ENCODE measurements at regions not wholly inside any gene's neighbourhood (a gene's known extent, or its start where the extent isn't known, plus 50 kb on each side); places are given as distances from the start of the nearest gene placed in this dataset.

GRCh38 chrX:13208281-13208935 lies 111.4 kb downstream of the ATXN3L start:
- Histone ChIP-seq H3K27ac (ENCODE audit: insufficient read depth, low read length, poor library complexity, severe bottlenecking) (no peak overlapping the region), H3K9me3 (ENCODE audit: control insufficient read depth, low read length) (no peaks in the 10 kb centered on the region)
- DNase-seq: no peak

GRCh38 chrX:13203271-13203670 lies 116.6 kb downstream of the ATXN3L start:
- Histone ChIP-seq H3K4me3 (ENCODE audit: insufficient read depth, low read depth, low read length, poor library complexity, severe bottlenecking) (no peak overlapping the region), H3K9me3 (ENCODE audit: control insufficient read depth, low read length) (no peaks in the 10 kb centered on the region), H3K4me1 (ENCODE audit: control insufficient read depth, insufficient read depth, low read length, poor library complexity, severe bottlenecking) (no peaks in the 10 kb centered on the region), H3K27ac (ENCODE audit: insufficient read depth, low read length, poor library complexity, severe bottlenecking) (no peak overlapping the region), H3K27me3 (replicated peaks; ENCODE audit: control insufficient read depth, insufficient read depth, low read length, poor library complexity, severe bottlenecking) (peaks cover 7% of the 10 kb centered on the region), H3K36me3 (ENCODE audit: control insufficient read depth, insufficient read depth, low read length) (no peaks in the 10 kb centered on the region)
- no peak for DNase-seq

More at GRCh38 chrX:13208281-13208935, 111.4 kb downstream of the ATXN3L start:
- no peaks in the 10 kb centered on the region for H3K36me3 ChIP-seq (ENCODE audit: control insufficient read depth, insufficient read depth, low read length)
- H3K27me3 ChIP-seq (replicated peaks; ENCODE audit: control insufficient read depth, insufficient read depth, low read length, poor library complexity, severe bottlenecking): no peaks in the 10 kb centered on the region
- no peaks in the 10 kb centered on the region for H3K4me1 ChIP-seq (ENCODE audit: control insufficient read depth, insufficient read depth, low read length, poor library complexity, severe bottlenecking)
- no peak overlapping the region for H3K4me3 ChIP-seq (ENCODE audit: insufficient read depth, low read depth, low read length, poor library complexity, severe bottlenecking)

GRCh38 chrX:13201605-13202219 lies 118.1 kb downstream of the ATXN3L start:
- H3K36me3 ChIP-seq (ENCODE audit: control insufficient read depth, insufficient read depth, low read length): no peaks in the 10 kb centered on the region
- H3K27ac ChIP-seq (ENCODE audit: insufficient read depth, low read length, poor library complexity, severe bottlenecking): no peak overlapping the region
- H3K4me3 ChIP-seq (ENCODE audit: insufficient read depth, low read depth, low read length, poor library complexity, severe bottlenecking): no peak overlapping the region
- no peaks in the 10 kb centered on the region for H3K4me1 ChIP-seq (ENCODE audit: control insufficient read depth, insufficient read depth, low read length, poor library complexity, severe bottlenecking)
- no peak for DNase-seq
- no peaks in the 10 kb centered on the region for H3K9me3 ChIP-seq (ENCODE audit: control insufficient read depth, low read length)
- H3K27me3 ChIP-seq (replicated peaks; ENCODE audit: control insufficient read depth, insufficient read depth, low read length, poor library complexity, severe bottlenecking): peaks cover 7% of the 10 kb centered on the region

- no peak overlapping the region for H3K4me3 ChIP-seq (ENCODE audit: insufficient read depth, low read depth, low read length, poor library complexity, severe bottlenecking)
- no peaks in the 10 kb centered on the region for H3K4me1 ChIP-seq (ENCODE audit: control insufficient read depth, insufficient read depth, low read length, poor library complexity, severe bottlenecking)
- DNase-seq: no peak
- H3K36me3 ChIP-seq (ENCODE audit: control insufficient read depth, insufficient read depth, low read length): no peaks in the 10 kb centered on the region
- H3K9me3 ChIP-seq (ENCODE audit: control insufficient read depth, low read length): no peaks in the 10 kb centered on the region
- H3K27me3 ChIP-seq (replicated peaks; ENCODE audit: control insufficient read depth, insufficient read depth, low read length, poor library complexity, severe bottlenecking): peaks cover 7% of the 10 kb centered on the region
- H3K27ac ChIP-seq (ENCODE audit: insufficient read depth, low read length, poor library complexity, severe bottlenecking): no peak overlapping the region
Observed at GRCh38 chrX:13200398-13200797, 119.5 kb downstream of the ATXN3L start.

- Histone ChIP-seq H3K27ac (ENCODE audit: insufficient read depth, low read length, poor library complexity, severe bottlenecking) (no peak overlapping the region), H3K36me3 (ENCODE audit: control insufficient read depth, insufficient read depth, low read length) (no peaks in the 10 kb centered on the region), H3K9me3 (ENCODE audit: control insufficient read depth, low read length) (no peaks in the 10 kb centered on the region), H3K27me3 (replicated peaks; ENCODE audit: control insufficient read depth, insufficient read depth, low read length, poor library complexity, severe bottlenecking) (peaks cover 7% of the 10 kb centered on the region), H3K4me3 (ENCODE audit: insufficient read depth, low read depth, low read length, poor library complexity, severe bottlenecking) (no peak overlapping the region), H3K4me1 (ENCODE audit: control insufficient read depth, insufficient read depth, low read length, poor library complexity, severe bottlenecking) (no peaks in the 10 kb centered on the region)
- no peak for DNase-seq
Observed at GRCh38 chrX:13198762-13199064, 121.1 kb downstream of the ATXN3L start.

- no peak for DNase-seq
Observed at GRCh38 chrX:13198056-13198761, 121.6 kb downstream of the ATXN3L start.

GRCh38 chrX:13196782-13197181 lies 123.1 kb downstream of the ATXN3L start:
- H3K27ac ChIP-seq (ENCODE audit: insufficient read depth, low read length, poor library complexity, severe bottlenecking): no peak overlapping the region
- no peak overlapping the region for H3K4me3 ChIP-seq (ENCODE audit: insufficient read depth, low read depth, low read length, poor library complexity, severe bottlenecking)
- no peaks in the 10 kb centered on the region for H3K36me3 ChIP-seq (ENCODE audit: control insufficient read depth, insufficient read depth, low read length)
- H3K9me3 ChIP-seq (ENCODE audit: control insufficient read depth, low read length): no peaks in the 10 kb centered on the region
- no peak for DNase-seq
- H3K27me3 ChIP-seq (replicated peaks; ENCODE audit: control insufficient read depth, insufficient read depth, low read length, poor library complexity, severe bottlenecking): peaks cover 3% of the 10 kb centered on the region
- no peaks in the 10 kb centered on the region for H3K4me1 ChIP-seq (ENCODE audit: control insufficient read depth, insufficient read depth, low read length, poor library complexity, severe bottlenecking)

More at GRCh38 chrX:13198056-13198761, 121.6 kb downstream of the ATXN3L start:
- H3K36me3 ChIP-seq (ENCODE audit: control insufficient read depth, insufficient read depth, low read length): no peaks in the 10 kb centered on the region
- no peaks in the 10 kb centered on the region for H3K9me3 ChIP-seq (ENCODE audit: control insufficient read depth, low read length)
- H3K4me3 ChIP-seq (ENCODE audit: insufficient read depth, low read depth, low read length, poor library complexity, severe bottlenecking): no peak overlapping the region
- H3K27me3 ChIP-seq (replicated peaks; ENCODE audit: control insufficient read depth, insufficient read depth, low read length, poor library complexity, severe bottlenecking): peaks cover 7% of the 10 kb centered on the region
- H3K27ac ChIP-seq (ENCODE audit: insufficient read depth, low read length, poor library complexity, severe bottlenecking): no peak overlapping the region
- no peaks in the 10 kb centered on the region for H3K4me1 ChIP-seq (ENCODE audit: control insufficient read depth, insufficient read depth, low read length, poor library complexity, severe bottlenecking)

GRCh38 chrX:13195340-13195739 lies 124.5 kb downstream of the ATXN3L start:
- Histone ChIP-seq H3K27me3 (replicated peaks; ENCODE audit: control insufficient read depth, insufficient read depth, low read length, poor library complexity, severe bottlenecking) (peaks cover 2% of the 10 kb centered on the region), H3K27ac (ENCODE audit: insufficient read depth, low read length, poor library complexity, severe bottlenecking) (no peak overlapping the region), H3K9me3 (ENCODE audit: control insufficient read depth, low read length) (no peaks in the 10 kb centered on the region), H3K4me1 (ENCODE audit: control insufficient read depth, insufficient read depth, low read length, poor library complexity, severe bottlenecking) (no peaks in the 10 kb centered on the region), H3K36me3 (ENCODE audit: control insufficient read depth, insufficient read depth, low read length) (no peaks in the 10 kb centered on the region), H3K4me3 (ENCODE audit: insufficient read depth, low read depth, low read length, poor library complexity, severe bottlenecking) (no peak overlapping the region)
- DNase-seq: no peak

GRCh38 chrX:13194291-13195103 lies 125.4 kb downstream of the ATXN3L start:
- no peaks in the 10 kb centered on the region for H3K4me1 ChIP-seq (ENCODE audit: control insufficient read depth, insufficient read depth, low read length, poor library complexity, severe bottlenecking)
- H3K27me3 ChIP-seq (replicated peaks; ENCODE audit: control insufficient read depth, insufficient read depth, low read length, poor library complexity, severe bottlenecking): no peaks in the 10 kb centered on the region
- DNase-seq: no peak
- H3K36me3 ChIP-seq (ENCODE audit: control insufficient read depth, insufficient read depth, low read length): no peaks in the 10 kb centered on the region
- no peak overlapping the region for H3K27ac ChIP-seq (ENCODE audit: insufficient read depth, low read length, poor library complexity, severe bottlenecking)
- no peak overlapping the region for H3K4me3 ChIP-seq (ENCODE audit: insufficient read depth, low read depth, low read length, poor library complexity, severe bottlenecking)
- H3K9me3 ChIP-seq (ENCODE audit: control insufficient read depth, low read length): no peaks in the 10 kb centered on the region
